C4-2B (cell line): ENCODE measurements at regions not wholly inside any gene's neighbourhood (a gene's known extent, or its start where the extent isn't known, plus 50 kb on each side); places are given as distances from the start of the nearest gene placed in this dataset.
"Not testable (repeated sequence)": the region's sequence is repeated elsewhere in the genome, so short reads cannot be mapped to it uniquely, and the experiment has no call there.

ENCODE experiments used
- H3K27ac ChIP-seq: fragments of 450-650 bp; 2 replicates; pipeline ENCODE4 v1.5.1; 2017
- CTCF ChIP-seq: fragments of 450-650 bp; conservative IDR thresholded peaks from 2 replicates; pipeline ENCODE4 v1.5.1; 2017; ENCODE audit warnings: mild to moderate bottlenecking
- ZFX ChIP-seq: fragments of 450-650 bp; IDR thresholded peaks from 2 replicates; pipeline ENCODE4 v1.6.1; 2017

DNA sequence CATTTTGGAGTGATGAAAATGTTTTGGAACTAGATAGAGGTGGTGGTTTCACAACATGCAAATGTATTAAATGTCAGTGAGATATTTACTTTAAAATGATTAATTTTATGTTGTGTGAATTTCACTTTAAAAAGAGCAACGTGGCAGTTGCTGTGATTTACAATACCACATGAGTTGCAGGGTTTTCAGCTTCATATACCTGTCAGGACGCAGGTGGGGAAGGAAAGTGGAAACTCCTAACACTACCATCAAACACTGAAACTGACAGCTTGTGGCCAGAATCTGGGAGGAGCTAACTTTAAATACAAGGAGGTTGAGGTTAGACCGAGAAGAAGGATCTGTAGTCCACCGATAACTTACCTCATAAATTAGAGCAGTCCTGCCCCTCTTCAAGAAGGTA, 168.9 kb upstream of the TMEM72 start:
- TF ChIP-seq ZFX: no peak
- no peak for TF ChIP-seq CTCF
- no peak overlapping the region for H3K27ac ChIP-seq

- H3K27ac ChIP-seq: no peak overlapping the region
- TF ChIP-seq CTCF (no peak), ZFX (no peak)
Measured at GRCh38 chr10:44743535-44743934, 167.6 kb upstream of the TMEM72 start.

DNA sequence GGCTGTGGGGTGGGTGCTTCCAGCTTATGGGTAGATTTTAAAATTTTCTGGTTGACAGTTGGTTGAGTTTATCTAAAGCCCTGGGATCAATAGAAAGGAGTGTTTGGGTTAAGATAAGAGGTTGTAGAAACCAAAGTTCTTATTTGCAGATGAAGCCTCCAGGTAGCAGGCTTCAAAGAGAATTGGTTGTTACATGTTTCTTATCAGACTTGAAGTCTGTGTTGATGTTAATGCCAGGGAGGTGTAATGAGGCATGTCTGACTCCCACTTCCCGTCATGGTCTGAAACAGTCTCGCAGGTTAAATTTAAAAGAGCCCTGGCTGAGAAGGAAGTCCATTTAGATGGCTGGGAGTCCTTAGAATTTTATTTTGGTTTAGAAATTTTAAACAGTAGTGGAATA, 165.2 kb upstream of the TMEM72 start:
- TF ChIP-seq CTCF (no peak), ZFX (no peak)
- H3K27ac ChIP-seq: no peak overlapping the region

DNA sequence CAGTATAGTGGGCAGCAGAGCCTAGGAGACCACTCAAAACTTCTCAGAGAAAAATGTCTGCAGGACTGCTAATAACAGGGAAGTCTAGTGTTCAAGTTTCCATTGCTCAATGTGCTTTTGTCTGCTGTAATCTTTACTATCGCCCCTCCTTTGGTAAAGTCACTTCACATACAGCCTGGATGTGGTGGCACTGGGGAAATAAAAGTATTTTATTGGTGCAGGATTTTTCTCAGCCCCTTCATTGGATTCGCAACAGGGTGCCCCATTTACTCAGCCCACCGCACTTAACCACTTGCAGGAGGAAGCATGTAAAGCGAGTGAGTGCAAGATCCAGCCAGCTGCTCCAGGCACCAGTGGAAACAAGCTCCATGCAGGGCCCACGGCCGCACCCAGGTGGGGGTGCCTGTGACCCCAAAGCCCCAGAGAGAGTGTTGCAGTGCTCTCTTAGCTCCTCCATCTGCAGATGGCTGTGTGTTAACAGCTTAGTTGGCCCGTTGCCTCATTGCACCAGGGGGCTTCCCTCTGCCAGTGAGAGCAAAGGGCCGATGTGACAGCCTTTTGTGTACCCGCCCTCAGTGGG, 163.5 kb upstream of the TMEM72 start:
- no peak overlapping the region for H3K27ac ChIP-seq
- TF ChIP-seq ZFX: no peak
- TF ChIP-seq CTCF: no peak

- no peak for TF ChIP-seq CTCF
- no peak for TF ChIP-seq ZFX
- no peak overlapping the region for H3K27ac ChIP-seq
Measured at GRCh38 chr10:44749151-44749550, 162.0 kb upstream of the TMEM72 start.

DNA sequence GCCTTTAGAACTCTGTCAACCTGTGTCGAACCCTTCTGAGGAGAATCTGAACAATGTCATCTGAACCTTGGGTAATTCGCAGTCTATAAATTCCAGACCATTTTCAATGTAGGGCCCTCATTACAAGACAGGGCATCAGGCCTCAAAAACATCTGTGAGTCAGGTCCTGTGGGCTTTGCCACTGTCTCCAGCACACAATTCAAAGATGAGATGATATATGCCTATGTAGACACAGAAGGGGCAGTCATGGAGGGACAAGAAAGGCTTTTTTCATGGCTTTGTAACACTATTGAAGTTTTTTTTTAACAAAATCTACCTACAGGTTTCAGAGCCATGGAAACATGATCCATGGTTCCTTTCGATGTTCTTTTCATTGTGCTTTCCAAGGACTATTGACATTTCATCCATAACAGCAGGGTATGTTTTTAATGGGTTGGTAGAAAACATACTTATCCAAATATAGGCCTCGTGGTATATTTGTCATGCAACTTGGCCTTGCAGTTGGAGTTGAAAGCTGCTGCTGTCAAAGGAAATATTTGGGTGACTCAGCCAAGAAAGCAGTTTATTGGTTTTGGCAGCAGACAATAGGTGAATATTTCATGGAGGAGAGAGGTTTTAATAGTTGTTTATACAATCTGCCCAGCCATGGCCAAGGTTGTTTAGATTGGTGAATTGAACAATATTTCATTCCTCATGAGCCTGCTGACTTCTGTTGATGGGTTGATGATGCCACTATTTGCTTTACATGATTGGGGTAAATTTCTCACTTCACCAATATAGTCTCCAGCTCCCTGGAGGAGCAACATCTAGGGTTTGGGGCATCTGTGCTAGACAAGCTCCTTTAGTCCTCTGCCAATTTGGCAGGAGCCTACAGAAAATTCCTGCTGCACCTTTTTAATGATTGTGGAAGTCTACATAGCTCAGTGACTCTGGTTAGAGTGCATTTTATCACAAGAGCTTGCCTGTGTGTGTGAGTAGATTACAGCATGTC, 158.4 kb upstream of the TMEM72 start:
- H3K27ac ChIP-seq: peak overlapping the region; percentile 62; the same call in 1 of the 2 replicates
- TF ChIP-seq CTCF (no peak), ZFX (no peak)

- not testable (repeated sequence) for H3K27ac ChIP-seq
Measured at GRCh38 chr10:44754355-44754754, 156.8 kb upstream of the TMEM72 start.
